ENCODE measurements at regions not wholly inside any gene's neighbourhood (a gene's known extent, or its start where the extent isn't known, plus 50 kb on each side); places are given as distances from the start of the nearest gene placed in this dataset.
"Not testable (repeated sequence)": the region's sequence is repeated elsewhere in the genome, so short reads cannot be mapped to it uniquely, and the experiment has no call there.

GRCh38 chr11:43145653-43146052 is 166.1 kb upstream of the API5 start:
- TF ChIP-seq CTCF (IDR thresholded peaks at IDR 0.05) = no peak
- Histone ChIP-seq H3K36me3 (no peaks in the 10 kb centered on the region), H3K4me3 (no peak overlapping the region), H3K27me3 (no peaks in the 10 kb centered on the region), H3K4me1 (no peaks in the 10 kb centered on the region), H3K9me3 (peaks cover 0 to 9% of the 10 kb centered on the region in 2 donors), H3K27ac (no peak overlapping the region)
- no peak for DNase-seq (ENCODE audit: low spot score)

GRCh38 chr11:43150697-43151096 is 161.1 kb upstream of the API5 start:
- TF ChIP-seq CTCF (IDR thresholded peaks at IDR 0.05) = no peak
- Histone ChIP-seq H3K36me3 (no peaks in the 10 kb centered on the region), H3K27ac (no peak overlapping the region), H3K9me3 (no peaks in the 10 kb centered on the region), H3K4me3 (no peak overlapping the region), H3K27me3 (no peaks in the 10 kb centered on the region), H3K4me1 (no peaks in the 10 kb centered on the region)
- DNase-seq (ENCODE audit: low spot score) = no peak

- Histone ChIP-seq H3K27me3 (no peaks in the 10 kb centered on the region), H3K4me1 (no peaks in the 10 kb centered on the region), H3K9me3 (no peaks in the 10 kb centered on the region), H3K27ac (no peak overlapping the region), H3K4me3 (no peak overlapping the region), H3K36me3 (no peaks in the 10 kb centered on the region)
- DNase-seq (ENCODE audit: low spot score) = no peak
- TF ChIP-seq CTCF (IDR thresholded peaks at IDR 0.05) = no peak
Measured at GRCh38 chr11:43164831-43165230, 147.0 kb upstream of the API5 start.

GRCh38 chr11:43165393-43165792 is 146.4 kb upstream of the API5 start:
- H3K27ac ChIP-seq; DNase-seq (ENCODE audit: low spot score); H3K27me3 ChIP-seq: not testable (repeated sequence)

GRCh38 chr11:43168241-43168640 is 143.6 kb upstream of the API5 start:
- H3K4me1 ChIP-seq; H3K9me3 ChIP-seq; DNase-seq (ENCODE audit: low spot score); H3K27me3 ChIP-seq; H3K36me3 ChIP-seq; H3K27ac ChIP-seq; H3K4me3 ChIP-seq: not testable (repeated sequence)

More at GRCh38 chr11:43165393-43165792, 146.4 kb upstream of the API5 start:
- H3K36me3 ChIP-seq, H3K4me3 ChIP-seq, H3K4me1 ChIP-seq, H3K9me3 ChIP-seq: not testable (repeated sequence)

- Histone ChIP-seq H3K36me3 (no peaks in the 10 kb centered on the region), H3K4me1 (no peaks in the 10 kb centered on the region), H3K9me3 (no peaks in the 10 kb centered on the region), H3K4me3 (no peak overlapping the region), H3K27ac (no peak overlapping the region), H3K27me3 (no peaks in the 10 kb centered on the region)
- no peak for TF ChIP-seq CTCF (IDR thresholded peaks at IDR 0.05)
- no peak for DNase-seq (ENCODE audit: low spot score)
Measured at GRCh38 chr11:43172477-43172876, 139.3 kb upstream of the API5 start.

- Histone ChIP-seq H3K4me1 (no peaks in the 10 kb centered on the region), H3K27ac (no peak overlapping the region), H3K4me3 (no peak overlapping the region), H3K9me3 (no peaks in the 10 kb centered on the region), H3K36me3 (no peaks in the 10 kb centered on the region), H3K27me3 (no peaks in the 10 kb centered on the region)
- DNase-seq (ENCODE audit: low spot score) = no peak
- TF ChIP-seq CTCF (IDR thresholded peaks at IDR 0.05) = no peak
Measured at GRCh38 chr11:43177975-43178374, 133.8 kb upstream of the API5 start.

GRCh38 chr11:43194459-43194858 is 117.3 kb upstream of the API5 start:
- H3K4me1 ChIP-seq; H3K27ac ChIP-seq; H3K36me3 ChIP-seq; DNase-seq (ENCODE audit: low spot score); H3K9me3 ChIP-seq; H3K27me3 ChIP-seq; H3K4me3 ChIP-seq: not testable (repeated sequence)
